Uterus (tissue), 2 donors: ENCODE measurements at regions not wholly inside any gene's neighbourhood (a gene's known extent, or its start where the extent isn't known, plus 50 kb on each side); places are given as distances from the start of the nearest gene placed in this dataset.

Experiments
- POLR2A ChIP-seq, 2 donors: fragments of 450-650 bp; IDR thresholded peaks; one replicate each; pipeline ENCODE4 v1.6.1; 2016; ENCODE audit warnings: antibody characterized with exemption in 2 of 2, mild to moderate bottlenecking in 1 of 2, moderate library complexity in 1 of 2
- TF ChIP-seq, protein P1 (sequence below), 4 experiments: fragments of 200-600 bp in 2 of 4; fragments of 450-650 bp in 2 of 4; sonication (generic) in 2 of 4; IDR thresholded peaks; one replicate each; pipeline ENCODE4 v1.5.1; 2016 to 2019; ENCODE audit warnings: antibody characterized with exemption in 4 of 4, mild to moderate bottlenecking in 2 of 4, moderate library complexity in 1 of 4

DNA sequence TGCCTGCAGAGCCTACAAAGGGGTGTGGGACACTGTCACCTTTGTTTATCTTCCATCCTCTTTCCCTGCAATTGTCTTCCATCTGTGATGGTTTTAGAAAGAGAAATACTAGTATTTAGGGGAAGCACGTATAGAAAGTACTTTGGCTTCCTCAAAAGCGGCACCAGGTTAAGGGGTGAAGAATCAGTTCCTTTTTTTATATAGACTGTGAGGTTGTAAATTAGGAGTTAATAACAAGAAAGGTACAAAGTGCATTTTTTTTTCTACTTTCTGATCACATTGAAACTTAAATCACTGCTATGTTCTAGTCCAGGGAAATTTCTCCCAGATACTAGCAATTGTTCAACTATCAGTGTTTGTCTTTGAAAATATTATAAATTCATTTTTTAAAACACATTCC lies 219.3 kb downstream of the CEMIP2 start:
- no peak for TF ChIP-seq POLR2A (IDR thresholded peaks at IDR 0.05)
- TF ChIP-seq, protein P1, sequence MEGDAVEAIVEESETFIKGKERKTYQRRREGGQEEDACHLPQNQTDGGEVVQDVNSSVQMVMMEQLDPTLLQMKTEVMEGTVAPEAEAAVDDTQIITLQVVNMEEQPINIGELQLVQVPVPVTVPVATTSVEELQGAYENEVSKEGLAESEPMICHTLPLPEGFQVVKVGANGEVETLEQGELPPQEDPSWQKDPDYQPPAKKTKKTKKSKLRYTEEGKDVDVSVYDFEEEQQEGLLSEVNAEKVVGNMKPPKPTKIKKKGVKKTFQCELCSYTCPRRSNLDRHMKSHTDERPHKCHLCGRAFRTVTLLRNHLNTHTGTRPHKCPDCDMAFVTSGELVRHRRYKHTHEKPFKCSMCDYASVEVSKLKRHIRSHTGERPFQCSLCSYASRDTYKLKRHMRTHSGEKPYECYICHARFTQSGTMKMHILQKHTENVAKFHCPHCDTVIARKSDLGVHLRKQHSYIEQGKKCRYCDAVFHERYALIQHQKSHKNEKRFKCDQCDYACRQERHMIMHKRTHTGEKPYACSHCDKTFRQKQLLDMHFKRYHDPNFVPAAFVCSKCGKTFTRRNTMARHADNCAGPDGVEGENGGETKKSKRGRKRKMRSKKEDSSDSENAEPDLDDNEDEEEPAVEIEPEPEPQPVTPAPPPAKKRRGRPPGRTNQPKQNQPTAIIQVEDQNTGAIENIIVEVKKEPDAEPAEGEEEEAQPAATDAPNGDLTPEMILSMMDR (IDR thresholded peaks at IDR 0.05) = no peak
